ENCODE measurements at regions not wholly inside any gene's neighbourhood (a gene's known extent, or its start where the extent isn't known, plus 50 kb on each side); places are given as distances from the start of the nearest gene placed in this dataset.

DNA sequence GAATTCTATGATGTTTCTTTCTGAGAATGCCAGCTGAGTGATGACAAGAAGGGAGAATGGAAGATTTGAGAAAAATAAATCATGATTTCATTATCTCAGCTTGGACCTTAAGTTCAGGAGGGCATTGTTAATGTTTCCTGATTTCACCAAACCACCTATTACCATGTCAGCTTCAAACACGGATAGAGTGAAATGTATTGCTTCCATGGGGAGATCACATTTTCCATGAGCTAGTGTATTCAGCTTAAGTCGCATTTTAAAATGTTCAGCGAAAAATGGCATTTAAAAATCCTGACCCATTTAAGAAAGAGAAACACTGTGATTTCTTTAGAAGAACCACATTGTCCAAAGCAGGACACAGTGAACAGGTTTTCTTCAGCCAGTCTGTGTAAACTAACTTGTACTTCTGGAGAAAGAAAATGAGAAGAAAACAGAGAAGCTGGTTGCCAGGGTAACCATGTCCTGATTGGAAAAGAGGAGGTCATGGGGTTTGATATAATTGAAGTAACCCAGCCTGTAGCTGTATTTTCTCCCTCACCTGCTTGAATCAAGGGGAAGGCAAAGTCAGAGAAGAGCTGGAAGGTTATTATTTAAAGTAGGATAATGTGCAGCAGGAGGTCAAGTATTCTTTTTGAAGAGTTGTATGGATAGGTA is 684.1 kb upstream of the NRSN1 start:
- TF ChIP-seq, protein P1, sequence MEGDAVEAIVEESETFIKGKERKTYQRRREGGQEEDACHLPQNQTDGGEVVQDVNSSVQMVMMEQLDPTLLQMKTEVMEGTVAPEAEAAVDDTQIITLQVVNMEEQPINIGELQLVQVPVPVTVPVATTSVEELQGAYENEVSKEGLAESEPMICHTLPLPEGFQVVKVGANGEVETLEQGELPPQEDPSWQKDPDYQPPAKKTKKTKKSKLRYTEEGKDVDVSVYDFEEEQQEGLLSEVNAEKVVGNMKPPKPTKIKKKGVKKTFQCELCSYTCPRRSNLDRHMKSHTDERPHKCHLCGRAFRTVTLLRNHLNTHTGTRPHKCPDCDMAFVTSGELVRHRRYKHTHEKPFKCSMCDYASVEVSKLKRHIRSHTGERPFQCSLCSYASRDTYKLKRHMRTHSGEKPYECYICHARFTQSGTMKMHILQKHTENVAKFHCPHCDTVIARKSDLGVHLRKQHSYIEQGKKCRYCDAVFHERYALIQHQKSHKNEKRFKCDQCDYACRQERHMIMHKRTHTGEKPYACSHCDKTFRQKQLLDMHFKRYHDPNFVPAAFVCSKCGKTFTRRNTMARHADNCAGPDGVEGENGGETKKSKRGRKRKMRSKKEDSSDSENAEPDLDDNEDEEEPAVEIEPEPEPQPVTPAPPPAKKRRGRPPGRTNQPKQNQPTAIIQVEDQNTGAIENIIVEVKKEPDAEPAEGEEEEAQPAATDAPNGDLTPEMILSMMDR (IDR thresholded peaks at IDR 0.05 in 2 of 3, conservative IDR thresholded peaks at IDR 0.05 in 1 of 3; ENCODE audit: borderline replicate concordance in 1 of 3, insufficient read depth in 1 of 3, low read depth in 2 of 3, low read length in 2 of 3) = no peak
- TF ChIP-seq ZNF274 (IDR thresholded peaks at IDR 0.05; ENCODE audit: low read depth, low read length) (no peak), POLR2A (IDR thresholded peaks at IDR 0.05; ENCODE audit: borderline replicate concordance, extremely low read depth, insufficient read depth, insufficient read length) (no peak), POLR2AphosphoS5 (IDR thresholded peaks at IDR 0.05; ENCODE audit: low read depth, low read length) (no peak), YY1 (IDR thresholded peaks at IDR 0.05; ENCODE audit: extremely low read depth, insufficient replicate concordance, low read depth, low read length) (no peak), JUND (IDR thresholded peaks at IDR 0.05) (no peak), SP1 (IDR thresholded peaks at IDR 0.05; ENCODE audit: low read depth) (no peak), CBX3 (IDR thresholded peaks at IDR 0.05; ENCODE audit: low read depth) (no peak)
- TF ChIP-seq, protein P2, sequence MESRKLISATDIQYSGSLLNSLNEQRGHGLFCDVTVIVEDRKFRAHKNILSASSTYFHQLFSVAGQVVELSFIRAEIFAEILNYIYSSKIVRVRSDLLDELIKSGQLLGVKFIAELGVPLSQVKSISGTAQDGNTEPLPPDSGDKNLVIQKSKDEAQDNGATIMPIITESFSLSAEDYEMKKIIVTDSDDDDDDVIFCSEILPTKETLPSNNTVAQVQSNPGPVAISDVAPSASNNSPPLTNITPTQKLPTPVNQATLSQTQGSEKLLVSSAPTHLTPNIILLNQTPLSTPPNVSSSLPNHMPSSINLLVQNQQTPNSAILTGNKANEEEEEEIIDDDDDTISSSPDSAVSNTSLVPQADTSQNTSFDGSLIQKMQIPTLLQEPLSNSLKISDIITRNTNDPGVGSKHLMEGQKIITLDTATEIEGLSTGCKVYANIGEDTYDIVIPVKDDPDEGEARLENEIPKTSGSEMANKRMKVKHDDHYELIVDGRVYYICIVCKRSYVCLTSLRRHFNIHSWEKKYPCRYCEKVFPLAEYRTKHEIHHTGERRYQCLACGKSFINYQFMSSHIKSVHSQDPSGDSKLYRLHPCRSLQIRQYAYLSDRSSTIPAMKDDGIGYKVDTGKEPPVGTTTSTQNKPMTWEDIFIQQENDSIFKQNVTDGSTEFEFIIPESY (IDR thresholded peaks at IDR 0.05; ENCODE audit: extremely low read depth, insufficient replicate concordance, low read length) = no peak
- TF ChIP-seq, protein P3, sequence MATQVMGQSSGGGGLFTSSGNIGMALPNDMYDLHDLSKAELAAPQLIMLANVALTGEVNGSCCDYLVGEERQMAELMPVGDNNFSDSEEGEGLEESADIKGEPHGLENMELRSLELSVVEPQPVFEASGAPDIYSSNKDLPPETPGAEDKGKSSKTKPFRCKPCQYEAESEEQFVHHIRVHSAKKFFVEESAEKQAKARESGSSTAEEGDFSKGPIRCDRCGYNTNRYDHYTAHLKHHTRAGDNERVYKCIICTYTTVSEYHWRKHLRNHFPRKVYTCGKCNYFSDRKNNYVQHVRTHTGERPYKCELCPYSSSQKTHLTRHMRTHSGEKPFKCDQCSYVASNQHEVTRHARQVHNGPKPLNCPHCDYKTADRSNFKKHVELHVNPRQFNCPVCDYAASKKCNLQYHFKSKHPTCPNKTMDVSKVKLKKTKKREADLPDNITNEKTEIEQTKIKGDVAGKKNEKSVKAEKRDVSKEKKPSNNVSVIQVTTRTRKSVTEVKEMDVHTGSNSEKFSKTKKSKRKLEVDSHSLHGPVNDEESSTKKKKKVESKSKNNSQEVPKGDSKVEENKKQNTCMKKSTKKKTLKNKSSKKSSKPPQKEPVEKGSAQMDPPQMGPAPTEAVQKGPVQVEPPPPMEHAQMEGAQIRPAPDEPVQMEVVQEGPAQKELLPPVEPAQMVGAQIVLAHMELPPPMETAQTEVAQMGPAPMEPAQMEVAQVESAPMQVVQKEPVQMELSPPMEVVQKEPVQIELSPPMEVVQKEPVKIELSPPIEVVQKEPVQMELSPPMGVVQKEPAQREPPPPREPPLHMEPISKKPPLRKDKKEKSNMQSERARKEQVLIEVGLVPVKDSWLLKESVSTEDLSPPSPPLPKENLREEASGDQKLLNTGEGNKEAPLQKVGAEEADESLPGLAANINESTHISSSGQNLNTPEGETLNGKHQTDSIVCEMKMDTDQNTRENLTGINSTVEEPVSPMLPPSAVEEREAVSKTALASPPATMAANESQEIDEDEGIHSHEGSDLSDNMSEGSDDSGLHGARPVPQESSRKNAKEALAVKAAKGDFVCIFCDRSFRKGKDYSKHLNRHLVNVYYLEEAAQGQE (IDR thresholded peaks at IDR 0.05; ENCODE audit: low read depth) = no peak
- TF ChIP-seq, protein P4, sequence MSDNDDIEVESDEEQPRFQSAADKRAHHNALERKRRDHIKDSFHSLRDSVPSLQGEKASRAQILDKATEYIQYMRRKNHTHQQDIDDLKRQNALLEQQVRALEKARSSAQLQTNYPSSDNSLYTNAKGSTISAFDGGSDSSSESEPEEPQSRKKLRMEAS (IDR thresholded peaks at IDR 0.05) = no peak
